Epithelial cell of prostate (primary cell): ENCODE measurements at regions not wholly inside any gene's neighbourhood (a gene's known extent, or its start where the extent isn't known, plus 50 kb on each side); places are given as distances from the start of the nearest gene placed in this dataset.

Experiments used
- DNase-seq: peaks from one replicate; pipeline ENCODE4 v3.0.0-alpha.2; 2011; ENCODE audit warnings: low read depth, low spot score
- H3K27ac ChIP-seq: fragments of 450-650 bp; 2 replicates; pipeline ENCODE4 v1.5.1; 2017; ENCODE audit warnings: mild to moderate bottlenecking

- DNase-seq = peak; percentile 92
- peak overlapping the region; percentile 23 for H3K27ac ChIP-seq
Measured at GRCh38 chr12:76611533-76611932, 52.0 kb upstream of the OSBPL8 start.

- no peak for DNase-seq
- no peak overlapping the region for H3K27ac ChIP-seq
Measured at GRCh38 chr12:76614364-76614763, 54.8 kb upstream of the OSBPL8 start.

- no peak for DNase-seq
- no peak overlapping the region for H3K27ac ChIP-seq
Measured at GRCh38 chr12:76618031-76618430, 58.5 kb upstream of the OSBPL8 start.

GRCh38 chr12:76621582-76622024, 62.0 kb upstream of the OSBPL8 start:
- DNase-seq = no peak
- no peak overlapping the region for H3K27ac ChIP-seq

- DNase-seq = no peak
- no peak overlapping the region for H3K27ac ChIP-seq
Measured at GRCh38 chr12:76622351-76622750, 62.8 kb upstream of the OSBPL8 start.

- no peak for DNase-seq
- H3K27ac ChIP-seq = no peak overlapping the region
Measured at GRCh38 chr12:76622915-76623314, 63.3 kb upstream of the OSBPL8 start.

- no peak for DNase-seq
- peak overlapping the region; percentile 44 for H3K27ac ChIP-seq
Measured at GRCh38 chr12:76623931-76624330, 64.4 kb upstream of the OSBPL8 start.

- H3K27ac ChIP-seq = no peak overlapping the region
- no peak for DNase-seq
Measured at GRCh38 chr12:76627346-76628135, 68.0 kb upstream of the OSBPL8 start.

- no peak for DNase-seq
- H3K27ac ChIP-seq = no peak overlapping the region
Measured at GRCh38 chr12:76628745-76629144, 69.2 kb upstream of the OSBPL8 start.

GRCh38 chr12:76631741-76632140, 72.2 kb upstream of the OSBPL8 start:
- no peak for DNase-seq
- no peak overlapping the region for H3K27ac ChIP-seq

GRCh38 chr12:76633415-76633814, 73.8 kb upstream of the OSBPL8 start:
- H3K27ac ChIP-seq = no peak overlapping the region
- DNase-seq = no peak

- no peak for DNase-seq
- no peak overlapping the region for H3K27ac ChIP-seq
Measured at GRCh38 chr12:76634133-76634532, 74.6 kb upstream of the OSBPL8 start.

- peak; percentile 49 for DNase-seq
- H3K27ac ChIP-seq = peak overlapping the region; percentile 71
Measured at GRCh38 chr12:76636121-76636692, 76.6 kb upstream of the OSBPL8 start.

GRCh38 chr12:76637807-76638206, 78.2 kb upstream of the OSBPL8 start:
- peak; percentile 75 for DNase-seq
- peak overlapping the region; percentile 71 for H3K27ac ChIP-seq

- no peak for DNase-seq
- H3K27ac ChIP-seq = no peak overlapping the region
Measured at GRCh38 chr12:76639646-76640045, 80.1 kb upstream of the OSBPL8 start.

- H3K27ac ChIP-seq = no peak overlapping the region
- no peak for DNase-seq
Measured at GRCh38 chr12:76641073-76641472, 81.5 kb upstream of the OSBPL8 start.

GRCh38 chr12:76641961-76642360, 82.4 kb upstream of the OSBPL8 start:
- no peak for DNase-seq
- H3K27ac ChIP-seq = no peak overlapping the region

- DNase-seq = peak; percentile 18
- H3K27ac ChIP-seq = no peak overlapping the region
Measured at GRCh38 chr12:76643438-76643837, 83.9 kb upstream of the OSBPL8 start.

GRCh38 chr12:76644950-76645349, 85.4 kb upstream of the OSBPL8 start:
- no peak overlapping the region for H3K27ac ChIP-seq
- no peak for DNase-seq

GRCh38 chr12:76645934-76646333, 86.4 kb upstream of the OSBPL8 start:
- DNase-seq = no peak
- H3K27ac ChIP-seq = no peak overlapping the region

- no peak overlapping the region for H3K27ac ChIP-seq
- DNase-seq = no peak
Measured at GRCh38 chr12:76646366-76646765, 86.8 kb upstream of the OSBPL8 start.

GRCh38 chr12:76649099-76649498, 89.5 kb upstream of the OSBPL8 start:
- H3K27ac ChIP-seq = no peak overlapping the region
- no peak for DNase-seq
